GM12874 (cell line): ENCODE measurements at regions not wholly inside any gene's neighbourhood (a gene's known extent, or its start where the extent isn't known, plus 50 kb on each side); places are given as distances from the start of the nearest gene placed in this dataset.

Source experiments
- TF ChIP-seq, protein P1 (sequence below): IDR thresholded peaks from 2 replicates; pipeline ENCODE4 v1.5.1; 2011; ENCODE audit warnings: low read depth, mild to moderate bottlenecking, control low read depth, low read length, moderate library complexity; ENCODE audit not compliant: insufficient read depth

DNA sequence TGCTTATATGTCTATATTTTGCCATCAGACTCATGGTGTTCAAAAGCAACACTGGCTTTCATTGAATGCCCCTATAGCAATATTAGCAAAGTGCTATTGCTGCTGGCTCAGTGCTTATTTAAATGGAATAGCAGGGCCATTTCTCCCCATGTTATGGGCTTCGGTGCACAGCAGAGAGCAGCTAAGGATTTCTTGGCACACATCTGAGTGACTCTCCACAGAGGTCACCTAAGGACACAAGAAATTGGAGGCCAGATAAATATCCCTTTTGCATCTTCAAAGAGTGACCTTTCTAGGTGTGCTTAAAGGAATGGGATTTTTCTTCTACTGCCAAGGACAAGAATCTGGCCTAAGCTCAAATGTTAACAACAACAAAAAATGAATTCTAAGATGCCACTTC is 751.8 kb downstream of the CDH11 start:
- TF ChIP-seq, protein P1, sequence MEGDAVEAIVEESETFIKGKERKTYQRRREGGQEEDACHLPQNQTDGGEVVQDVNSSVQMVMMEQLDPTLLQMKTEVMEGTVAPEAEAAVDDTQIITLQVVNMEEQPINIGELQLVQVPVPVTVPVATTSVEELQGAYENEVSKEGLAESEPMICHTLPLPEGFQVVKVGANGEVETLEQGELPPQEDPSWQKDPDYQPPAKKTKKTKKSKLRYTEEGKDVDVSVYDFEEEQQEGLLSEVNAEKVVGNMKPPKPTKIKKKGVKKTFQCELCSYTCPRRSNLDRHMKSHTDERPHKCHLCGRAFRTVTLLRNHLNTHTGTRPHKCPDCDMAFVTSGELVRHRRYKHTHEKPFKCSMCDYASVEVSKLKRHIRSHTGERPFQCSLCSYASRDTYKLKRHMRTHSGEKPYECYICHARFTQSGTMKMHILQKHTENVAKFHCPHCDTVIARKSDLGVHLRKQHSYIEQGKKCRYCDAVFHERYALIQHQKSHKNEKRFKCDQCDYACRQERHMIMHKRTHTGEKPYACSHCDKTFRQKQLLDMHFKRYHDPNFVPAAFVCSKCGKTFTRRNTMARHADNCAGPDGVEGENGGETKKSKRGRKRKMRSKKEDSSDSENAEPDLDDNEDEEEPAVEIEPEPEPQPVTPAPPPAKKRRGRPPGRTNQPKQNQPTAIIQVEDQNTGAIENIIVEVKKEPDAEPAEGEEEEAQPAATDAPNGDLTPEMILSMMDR, result no peak

DNA sequence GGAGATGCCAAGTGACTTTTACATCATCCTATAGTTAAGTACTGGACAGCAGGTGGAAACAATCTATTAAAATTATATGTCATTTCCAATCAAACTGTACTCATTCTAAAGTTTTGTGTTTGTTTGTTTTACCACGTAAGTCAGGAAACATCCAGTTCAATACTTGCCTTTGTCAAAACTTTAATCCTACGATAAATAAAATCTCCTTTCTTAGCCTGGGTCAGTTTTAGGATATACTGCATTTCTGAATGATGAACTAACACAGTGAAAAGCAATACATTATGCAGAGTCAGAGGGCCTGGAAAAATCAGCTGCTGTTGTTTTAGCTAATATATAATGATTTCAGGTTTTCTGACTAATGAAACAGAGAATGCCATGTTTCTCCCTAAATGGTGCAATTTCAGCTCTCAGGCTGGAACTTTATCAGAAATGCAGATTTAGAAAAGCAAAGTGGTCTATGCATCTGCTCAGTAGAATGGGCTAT is 756.4 kb downstream of the CDH11 start:
- TF ChIP-seq, protein P1, result no peak

DNA sequence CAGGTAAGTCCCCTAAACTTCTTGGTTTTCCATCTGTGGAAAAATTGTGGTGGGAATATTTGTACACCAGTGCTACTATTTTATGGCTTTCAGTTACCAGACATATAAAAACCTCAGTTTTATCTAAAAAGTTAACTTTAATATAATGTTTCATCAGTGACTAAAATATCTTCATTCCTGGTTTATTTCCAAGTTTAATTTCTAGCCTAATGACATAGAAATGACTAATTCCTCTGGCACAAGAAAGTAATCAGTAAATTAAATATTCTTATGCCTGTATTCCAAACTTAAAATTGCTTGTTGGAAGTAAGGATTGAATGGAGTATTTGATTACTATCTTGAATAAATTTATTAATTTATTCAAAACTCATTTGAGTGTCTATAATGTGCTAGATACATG is 757.0 kb downstream of the CDH11 start:
- TF ChIP-seq, protein P1, result no peak

DNA sequence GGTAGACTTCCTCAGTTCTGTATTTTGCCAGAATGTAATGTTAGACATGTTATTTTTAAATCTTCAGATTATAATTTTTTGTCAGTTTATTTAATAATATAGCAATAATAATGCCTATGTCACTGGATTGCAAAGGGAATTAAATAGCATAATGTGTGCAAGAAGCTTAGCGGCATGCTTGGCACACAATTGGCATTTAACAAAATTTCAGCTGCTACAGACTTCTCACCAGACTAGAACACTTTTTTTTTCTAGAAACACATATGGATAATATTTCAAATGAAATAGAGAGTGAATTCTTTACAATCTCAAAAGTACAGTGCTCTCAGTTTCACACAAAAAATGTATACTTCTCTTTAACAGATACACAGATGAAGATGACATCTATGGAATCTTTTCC is 757.4 kb downstream of the CDH11 start:
- TF ChIP-seq, protein P1, result no peak

DNA sequence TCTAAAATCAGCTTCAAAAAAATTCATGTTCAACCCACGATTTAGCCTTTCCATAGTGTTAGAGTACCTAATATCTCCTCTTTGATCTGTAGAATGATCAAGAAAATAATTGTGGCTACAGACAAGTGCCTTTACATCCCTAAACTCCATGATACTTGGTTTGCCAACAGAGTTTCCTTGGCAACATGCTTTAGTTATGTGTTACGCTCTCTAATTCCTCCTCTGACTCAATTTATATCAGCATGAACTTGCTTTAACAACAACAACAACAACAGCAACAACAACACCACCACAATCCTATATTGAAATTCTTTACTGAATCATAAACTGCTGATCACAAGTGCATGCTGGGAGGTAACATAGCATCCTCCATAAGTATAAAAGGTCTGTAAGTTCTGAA is 757.8 kb downstream of the CDH11 start:
- TF ChIP-seq, protein P1, result no peak

DNA sequence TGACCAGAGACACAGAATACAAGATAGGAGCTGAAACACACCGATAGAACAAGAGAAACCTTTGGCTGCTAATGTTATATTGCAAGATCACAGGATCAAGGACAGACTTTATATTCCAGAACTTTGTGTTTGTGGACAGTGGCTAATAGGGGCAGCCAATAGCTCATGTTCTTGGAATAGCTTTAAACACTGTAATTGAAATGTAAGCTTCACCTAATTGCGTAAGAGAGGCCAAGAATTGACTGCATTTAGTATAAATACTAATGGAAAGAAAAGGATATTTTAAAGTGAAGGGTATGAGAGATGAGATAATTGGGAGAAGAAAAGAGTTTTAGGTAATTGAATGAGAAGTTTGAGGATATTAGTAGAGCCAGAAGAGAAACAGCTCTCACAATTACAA is 758.8 kb downstream of the CDH11 start:
- TF ChIP-seq, protein P1, result no peak

DNA sequence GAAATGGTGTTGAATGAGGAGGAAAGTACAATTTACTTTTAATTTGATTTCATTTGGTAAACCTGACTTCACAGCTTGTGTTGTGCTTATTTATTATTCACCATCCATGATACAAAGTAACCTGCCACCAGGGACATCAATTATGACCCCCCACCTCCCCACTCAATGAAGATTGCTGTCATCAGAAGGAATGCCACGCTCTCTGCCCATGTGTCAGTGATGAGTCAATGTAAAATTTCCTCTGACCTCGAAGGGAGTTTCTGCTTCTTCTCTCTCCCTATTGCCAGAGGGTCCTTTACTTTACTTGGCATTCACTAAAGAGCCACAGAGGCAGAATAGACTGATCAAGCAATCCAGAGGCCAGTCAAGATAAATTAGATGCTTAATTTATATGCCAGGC is 759.7 kb downstream of the CDH11 start:
- TF ChIP-seq, protein P1, result no peak

DNA sequence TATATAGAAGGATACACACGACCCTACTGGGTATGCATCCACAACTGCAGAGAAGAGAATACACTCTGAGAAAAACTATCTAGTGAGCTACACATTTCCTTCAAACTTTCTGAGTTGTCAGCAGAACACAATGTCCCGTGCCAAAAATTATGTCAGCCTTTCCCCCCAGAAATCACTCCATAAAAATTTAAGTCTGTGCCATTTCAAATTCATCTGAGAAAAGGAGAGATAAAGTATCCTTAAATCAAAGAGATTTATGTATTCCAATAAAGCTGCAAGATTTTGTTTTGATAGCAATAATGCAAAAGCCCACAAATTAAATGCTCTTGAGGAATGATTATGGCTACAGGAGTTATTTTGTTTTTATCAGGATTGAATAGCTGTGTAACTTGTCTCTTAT is 760.1 kb downstream of the CDH11 start:
- TF ChIP-seq, protein P1, result no peak
